K562 (cell line): ENCODE measurements at regions not wholly inside any gene's neighbourhood (a gene's known extent, or its start where the extent isn't known, plus 50 kb on each side); places are given as distances from the start of the nearest gene placed in this dataset.

Experiments
- ASH1L ChIP-seq: fragments of 450-650 bp; IDR thresholded peaks from 2 replicates; pipeline ENCODE4 v1.6.1; 2018; ENCODE audit warnings: borderline replicate concordance, mild to moderate bottlenecking, low read depth; ENCODE audit not compliant: partially characterized antibody
- E2F8 ChIP-seq: fragments of 450-650 bp; IDR thresholded peaks from 2 replicates; pipeline ENCODE4 v1.7.1; 2018; ENCODE audit warnings: mild to moderate bottlenecking, low read depth; ENCODE audit not compliant: partially characterized antibody
- FOXO4 ChIP-seq: fragments of 450-650 bp; formaldehyde crosslinking; IDR thresholded peaks from 2 replicates; pipeline ENCODE4 v1.4.0; 2020; ENCODE audit warnings: mild to moderate bottlenecking, moderate library complexity
- FOXP1 ChIP-seq: sonication (generic); formaldehyde crosslinking; IDR thresholded peaks from 2 replicates; pipeline ENCODE4 v1.8.0; 2022; ENCODE audit warnings: mild to moderate bottlenecking, missing genetic modification reagents
- PYGO2 ChIP-seq: fragments of 450-650 bp; IDR thresholded peaks from 2 replicates; pipeline ENCODE4 v1.6.1; 2016; ENCODE audit warnings: mild to moderate bottlenecking, missing genetic modification characterization, moderate library complexity, missing compliant biosample characterization
- RBM22 ChIP-seq: fragments of 200-400 bp; formaldehyde crosslinking; IDR thresholded peaks from 2 replicates; pipeline ENCODE4 v1.6.1; 2018; ENCODE audit warnings: low read length, low read depth; ENCODE audit not compliant: poor library complexity, severe bottlenecking
- ZBTB5 ChIP-seq: fragments of 450-650 bp; IDR thresholded peaks from 2 replicates; pipeline ENCODE4 v1.6.1; 2017; ENCODE audit warnings: antibody characterized with exemption
- ZNF324 ChIP-seq: fragments of 250-450 bp; sonication (Bioruptor Pico); IDR thresholded peaks from 2 replicates; pipeline ENCODE4 v1.4.0; 2020; ENCODE audit warnings: mild to moderate bottlenecking
- ZNF609 ChIP-seq: sonication (generic); formaldehyde crosslinking; IDR thresholded peaks from 2 replicates; pipeline ENCODE4 v1.8.1; 2023; ENCODE audit warnings: missing genetic modification reagents, mild to moderate bottlenecking, borderline replicate concordance

GRCh38 chr6:165925474-165926156 lies 242.0 kb downstream of the TBXT start (continued):
- TF ChIP-seq ZNF609 (CRISPR knock-in tag) (no peak), ZBTB5 (no peak), RBM22 (no peak), PYGO2 (tag) (no peak), E2F8 (no peak), FOXP1 (CRISPR knock-in tag) (no peak), FOXO4 (no peak), ZNF324 (CRISPR knock-in tag) (no peak), ASH1L (no peak)
